RWPE2 (cell line): ENCODE measurements at regions not wholly inside any gene's neighbourhood (a gene's known extent, or its start where the extent isn't known, plus 50 kb on each side); places are given as distances from the start of the nearest gene placed in this dataset.

Experiments
- ATAC-seq: fragments of 200-7000 bp; cut with Tn5 transposase; 3 replicates; pipeline ENCODE4 v1.9.1; 2021; ENCODE audit warnings: low read depth
- DNase-seq: peaks from one replicate; pipeline ENCODE4 v3.0.0-alpha.2; 2020; ENCODE audit warnings: low spot score
- H3K27ac ChIP-seq: fragments of 450-650 bp; 2 replicates; pipeline ENCODE4 v1.5.1; 2017; ENCODE audit warnings: mild to moderate bottlenecking; ENCODE audit not compliant: poor library complexity, severe bottlenecking
- H3K27me3 ChIP-seq: fragments of 250-450 bp; sonication (Bioruptor Pico); 2 replicates; pipeline ENCODE4 v1.5.1; 2021; ENCODE audit warnings: mild to moderate bottlenecking, moderate library complexity; ENCODE audit not compliant: insufficient read depth, poor library complexity, severe bottlenecking
- H3K36me3 ChIP-seq: fragments of 250-450 bp; sonication (Bioruptor Pico); 2 replicates; pipeline ENCODE4 v1.5.1; 2020; ENCODE audit warnings: low read depth, mild to moderate bottlenecking, moderate library complexity
- H3K4me1 ChIP-seq: fragments of 250-450 bp; sonication (Bioruptor Pico); 2 replicates; pipeline ENCODE4 v1.5.1; 2021; ENCODE audit warnings: mild to moderate bottlenecking, moderate library complexity; ENCODE audit not compliant: insufficient read depth, poor library complexity, severe bottlenecking
- H3K4me3 ChIP-seq: fragments of 250-450 bp; sonication (Bioruptor Pico); 2 replicates; pipeline ENCODE4 v1.5.1; 2021; ENCODE audit warnings: mild to moderate bottlenecking, moderate library complexity; ENCODE audit not compliant: severe bottlenecking
- H3K9me3 ChIP-seq: fragments of 250-450 bp; sonication (Bioruptor Pico); 2 replicates; pipeline ENCODE4 v1.5.1; 2021; ENCODE audit warnings: mild to moderate bottlenecking, moderate library complexity; ENCODE audit not compliant: severe bottlenecking
- CTCF ChIP-seq: fragments of 450-650 bp; IDR thresholded peaks from one replicate; pipeline ENCODE4 v1.5.1; 2017; ENCODE audit warnings: mild to moderate bottlenecking, moderate library complexity; ENCODE audit not compliant: poor library complexity, severe bottlenecking

GRCh38 chr5:81850501-81851357 is 99.8 kb upstream of the SSBP2 start:
- Histone ChIP-seq H3K4me3 (no peak overlapping the region), H3K36me3 (no peaks in the 10 kb centered on the region), H3K9me3 (no peaks in the 10 kb centered on the region), H3K27ac (no peak overlapping the region), H3K4me1 (peaks cover 24% of the 10 kb centered on the region), H3K27me3 (no peaks in the 10 kb centered on the region)
- no peak for TF ChIP-seq CTCF
- ATAC-seq (no peak; the same call in 2 of the 3 replicates), DNase-seq (no peak)

DNA sequence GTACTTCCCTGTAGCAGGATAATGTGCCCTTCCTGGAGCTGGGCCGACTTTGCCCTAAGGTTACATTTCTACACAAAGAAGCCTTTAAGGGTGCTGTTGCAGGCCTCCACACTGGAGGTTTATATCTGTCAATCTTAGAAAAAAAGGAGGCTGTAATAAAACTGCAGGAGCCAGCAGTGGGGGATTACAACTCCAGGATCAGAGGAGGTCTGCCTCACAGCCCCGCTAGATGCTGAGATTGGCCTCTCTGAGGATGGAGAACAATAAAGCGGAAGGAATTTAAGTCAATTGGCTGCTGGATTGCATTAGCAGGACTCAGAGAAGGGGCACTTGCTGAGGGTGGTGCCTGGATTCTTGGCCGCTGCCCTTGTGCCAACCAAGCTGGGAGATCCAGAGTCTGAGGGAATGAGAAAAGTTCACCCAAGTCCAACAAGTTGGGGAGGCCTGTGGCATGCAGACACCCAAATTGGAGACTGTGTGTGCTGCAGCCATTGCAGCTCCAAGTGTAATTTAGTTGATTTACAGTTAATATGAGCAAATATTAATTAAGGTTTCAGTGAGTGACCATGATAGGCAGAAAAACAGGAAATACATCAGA is 99.0 kb upstream of the SSBP2 start:
- H3K27me3 ChIP-seq, result no peaks in the 10 kb centered on the region
- ATAC-seq (no peak), DNase-seq (no peak)
- H3K27ac ChIP-seq, result no peak overlapping the region
- peaks cover 16% of the 10 kb centered on the region for H3K4me1 ChIP-seq
- no peak overlapping the region for H3K4me3 ChIP-seq
- TF ChIP-seq CTCF, result no peak
- no peaks in the 10 kb centered on the region for H3K9me3 ChIP-seq
- no peaks in the 10 kb centered on the region for H3K36me3 ChIP-seq

DNA sequence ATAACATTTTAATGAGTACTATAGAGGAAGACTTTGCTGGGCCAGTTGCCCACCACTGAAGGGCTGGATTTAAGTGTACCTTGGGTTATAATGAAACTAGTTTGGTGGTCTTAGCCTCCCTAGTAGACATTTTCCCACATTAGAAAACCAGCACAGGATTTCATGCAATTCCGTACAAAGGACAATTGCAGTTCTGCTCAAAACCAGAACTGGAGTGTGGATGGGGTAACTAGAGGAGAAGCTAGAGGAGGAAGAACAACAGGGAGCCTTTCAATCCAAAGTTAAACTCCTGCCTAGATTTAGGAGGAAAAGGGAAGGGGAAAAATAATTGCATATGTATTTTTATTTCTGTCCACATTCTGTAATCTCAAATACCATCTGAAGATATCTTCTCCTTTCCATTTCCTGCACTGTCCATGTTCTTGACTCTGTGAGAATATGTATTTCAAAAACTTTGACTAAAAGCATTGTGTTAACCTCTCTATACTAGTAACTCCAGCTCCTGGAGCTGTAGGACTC is 97.5 kb upstream of the SSBP2 start:
- Histone ChIP-seq H3K36me3 (no peaks in the 10 kb centered on the region), H3K27ac (no peak overlapping the region), H3K4me3 (no peak overlapping the region), H3K4me1 (peaks cover 10% of the 10 kb centered on the region), H3K9me3 (no peaks in the 10 kb centered on the region), H3K27me3 (no peaks in the 10 kb centered on the region)
- no peak for TF ChIP-seq CTCF
- DNase-seq (no peak), ATAC-seq (no peak)

DNA sequence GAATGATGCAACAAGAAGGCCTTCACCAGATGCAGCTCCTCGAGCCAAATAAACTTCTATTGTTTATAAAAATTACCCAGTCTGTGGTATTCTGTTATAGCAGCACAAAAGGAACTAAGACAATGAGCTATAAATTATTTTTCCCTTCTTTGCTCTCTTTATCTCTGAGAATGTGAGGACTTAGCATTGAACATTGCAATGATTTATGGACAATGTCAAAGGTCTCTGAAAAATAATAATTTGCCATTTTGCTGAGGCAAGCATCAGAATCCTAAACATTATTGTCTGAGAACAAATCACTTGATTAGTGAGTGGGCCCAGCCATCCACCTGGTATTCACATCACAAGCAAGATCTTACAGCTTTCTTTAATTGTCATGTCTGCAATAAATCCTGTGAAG is 95.4 kb upstream of the SSBP2 start:
- H3K27ac ChIP-seq, result no peak overlapping the region
- no peaks in the 10 kb centered on the region for H3K9me3 ChIP-seq
- no peak for TF ChIP-seq CTCF
- H3K27me3 ChIP-seq, result no peaks in the 10 kb centered on the region
- no peaks in the 10 kb centered on the region for H3K36me3 ChIP-seq
- H3K4me3 ChIP-seq, result no peak overlapping the region
- peaks cover 15% of the 10 kb centered on the region for H3K4me1 ChIP-seq
- ATAC-seq (no peak), DNase-seq (no peak)
